Neural progenitor cell (in vitro differentiated cells): ENCODE measurements at regions not wholly inside any gene's neighbourhood (a gene's known extent, or its start where the extent isn't known, plus 50 kb on each side); places are given as distances from the start of the nearest gene placed in this dataset.

Experiments used
- DNase-seq: peaks from one replicate; pipeline ENCODE4 v3.0.0-alpha.2; 2016; ENCODE audit warnings: low spot score
- H2AFZ ChIP-seq: fragments of 200-600 bp; sonication (generic); replicated peaks from 2 replicates; pipeline ENCODE4 v1.6.1; 2016; ENCODE audit warnings: antibody characterized with exemption
- H3F3A ChIP-seq: fragments of 200-600 bp; sonication (generic); 2 replicates; pipeline ENCODE4 v1.6.1; 2016; ENCODE audit warnings: antibody characterized with exemption, low read depth
- H3K27ac ChIP-seq: fragments of 200-600 bp; sonication (generic); 2 replicates; pipeline ENCODE4 v1.5.1; 2016; ENCODE audit warnings: mild to moderate bottlenecking
- H3K27me3 ChIP-seq: fragments of 200-600 bp; sonication (generic); 2 replicates; pipeline ENCODE4 v1.6.1; 2016; ENCODE audit warnings: mild to moderate bottlenecking, moderate library complexity
- H3K36me3 ChIP-seq: fragments of 200-600 bp; sonication (generic); 2 replicates; pipeline ENCODE4 v1.5.1; 2016
- H3K4me1 ChIP-seq: fragments of 200-600 bp; sonication (generic); 2 replicates; pipeline ENCODE4 v1.6.1; 2016; ENCODE audit warnings: mixed run types
- H3K4me2 ChIP-seq: fragments of 200-600 bp; sonication (generic); 2 replicates; pipeline ENCODE4 v1.6.1; 2016
- H3K4me3 ChIP-seq: fragments of 200-600 bp; sonication (generic); 2 replicates; pipeline ENCODE4 v1.5.1; 2016
- H3K79me2 ChIP-seq: fragments of 200-600 bp; sonication (generic); 2 replicates; pipeline ENCODE4 v1.6.1; 2016; ENCODE audit warnings: low read depth
- H3K9ac ChIP-seq: fragments of 200-600 bp; sonication (generic); 2 replicates; pipeline ENCODE4 v1.6.1; 2016
- H3K9me3 ChIP-seq: fragments of 200-600 bp; sonication (generic); 2 replicates; pipeline ENCODE4 v1.5.1; 2016; ENCODE audit warnings: low read depth
- H4K20me1 ChIP-seq: fragments of 200-600 bp; sonication (generic); 2 replicates; pipeline ENCODE4 v1.6.1; 2016; ENCODE audit warnings: low read depth
- H3K27ac Mint-ChIP-seq: 3 replicates; pipeline ENCODE4 v1.8.0; 2021; ENCODE audit warnings: mixed read lengths
- H3K27me3 Mint-ChIP-seq: 2 replicates; pipeline ENCODE4 v1.8.0; 2022; ENCODE audit warnings: low read depth, mild to moderate bottlenecking, inconsistent platforms, moderate library complexity, mixed read lengths; ENCODE audit not compliant: insufficient read depth
- H3K36me3 Mint-ChIP-seq: 3 replicates; pipeline ENCODE4 v1.8.0; 2021; ENCODE audit warnings: mixed read lengths
- H3K4me1 Mint-ChIP-seq: 3 replicates; pipeline ENCODE4 v1.8.0; 2021; ENCODE audit warnings: mixed read lengths
- H3K4me3 Mint-ChIP-seq: 3 replicates; pipeline ENCODE4 v1.8.0; 2021; ENCODE audit warnings: mild to moderate bottlenecking, moderate library complexity, mixed read lengths
- H3K9me3 Mint-ChIP-seq: 3 replicates; pipeline ENCODE4 v1.8.0; 2020; ENCODE audit warnings: mixed read lengths
- CTCF ChIP-seq: fragments of 200-600 bp; sonication (generic); IDR thresholded peaks from 2 replicates; pipeline ENCODE4 v1.5.1; 2017; ENCODE audit warnings: antibody characterized with exemption, mild to moderate bottlenecking
- EZH2 ChIP-seq: fragments of 200-600 bp; sonication (generic); IDR thresholded peaks from 2 replicates; pipeline ENCODE4 v1.6.1; 2017; ENCODE audit warnings: antibody characterized with exemption, mild to moderate bottlenecking, moderate library complexity
- EZH2phosphoT487 ChIP-seq: fragments of 200-600 bp; sonication (generic); IDR thresholded peaks from 2 replicates; pipeline ENCODE4 v1.6.1; 2017; ENCODE audit warnings: antibody characterized with exemption

- no peak overlapping the region for H3K9ac ChIP-seq
- no peaks in the 10 kb centered on the region for H3K27me3 ChIP-seq
- H3K79me2 ChIP-seq = no peaks in the 10 kb centered on the region
- peaks cover 4% of the 10 kb centered on the region for H3K4me1 Mint-ChIP-seq
- H3K4me3 Mint-ChIP-seq = no peak overlapping the region
- H4K20me1 ChIP-seq = no peaks in the 10 kb centered on the region
- no peaks in the 10 kb centered on the region for H3F3A ChIP-seq
- no peaks in the 10 kb centered on the region for H3K36me3 Mint-ChIP-seq
- H3K36me3 ChIP-seq = no peaks in the 10 kb centered on the region
- H3K4me2 ChIP-seq = no peak overlapping the region
- no peak overlapping the region for H3K27ac ChIP-seq
- peaks cover 5% of the 10 kb centered on the region for H3K27me3 Mint-ChIP-seq
- H3K9me3 Mint-ChIP-seq = no peaks in the 10 kb centered on the region
- H3K9me3 ChIP-seq = no peaks in the 10 kb centered on the region
- H3K4me3 ChIP-seq = no peak overlapping the region
- H3K27ac Mint-ChIP-seq = no peak overlapping the region
- TF ChIP-seq EZH2 (no peak), CTCF (no peak), EZH2phosphoT487 (no peak)
- no peak for DNase-seq
- no peak overlapping the region for H2AFZ ChIP-seq
- H3K4me1 ChIP-seq = no peaks in the 10 kb centered on the region
Measured at GRCh38 chr15:46316024-46316423, 681.2 kb downstream of the SQOR start.

GRCh38 chr15:46317029-46317428 lies 682.2 kb downstream of the SQOR start:
- H3K4me1 Mint-ChIP-seq = peaks cover 4% of the 10 kb centered on the region
- no peaks in the 10 kb centered on the region for H3K36me3 Mint-ChIP-seq
- TF ChIP-seq EZH2 = no peak
- TF ChIP-seq EZH2phosphoT487 = no peak
- no peak for TF ChIP-seq CTCF

GRCh38 chr15:46322753-46323152 lies 687.9 kb downstream of the SQOR start:
- Mint-ChIP-seq H3K36me3 (no peaks in the 10 kb centered on the region), H3K4me3 (no peak overlapping the region), H3K27ac (no peak overlapping the region), H3K27me3 (no peaks in the 10 kb centered on the region), H3K4me1 (no peaks in the 10 kb centered on the region), H3K9me3 (no peaks in the 10 kb centered on the region)
- no peak overlapping the region for H2AFZ ChIP-seq
- H3K9ac ChIP-seq = no peak overlapping the region
- H3K27ac ChIP-seq = no peak overlapping the region
- H3K36me3 ChIP-seq = no peaks in the 10 kb centered on the region
- TF ChIP-seq EZH2phosphoT487 = no peak
- TF ChIP-seq EZH2 = no peak
- no peaks in the 10 kb centered on the region for H3K27me3 ChIP-seq
- H3K4me2 ChIP-seq = no peak overlapping the region
- no peak overlapping the region for H3K4me3 ChIP-seq
- no peaks in the 10 kb centered on the region for H3F3A ChIP-seq
- H4K20me1 ChIP-seq = no peaks in the 10 kb centered on the region
- no peaks in the 10 kb centered on the region for H3K9me3 ChIP-seq
- no peak for DNase-seq
- peaks cover 8% of the 10 kb centered on the region for H3K4me1 ChIP-seq
- no peaks in the 10 kb centered on the region for H3K79me2 ChIP-seq

More at GRCh38 chr15:46317029-46317428, 682.2 kb downstream of the SQOR start:
- no peak overlapping the region for H3K4me3 ChIP-seq
- no peaks in the 10 kb centered on the region for H3K9me3 ChIP-seq
- peaks cover 6% of the 10 kb centered on the region for H3K4me1 ChIP-seq
- H3K4me3 Mint-ChIP-seq = no peak overlapping the region
- H3K27me3 ChIP-seq = no peaks in the 10 kb centered on the region
- H2AFZ ChIP-seq = no peak overlapping the region
- H3F3A ChIP-seq = no peaks in the 10 kb centered on the region
- no peak overlapping the region for H3K4me2 ChIP-seq
- no peak overlapping the region for H3K27ac Mint-ChIP-seq
- DNase-seq = no peak
- H3K36me3 ChIP-seq = no peaks in the 10 kb centered on the region
- H3K9ac ChIP-seq = no peak overlapping the region
- no peaks in the 10 kb centered on the region for H3K9me3 Mint-ChIP-seq
- H3K27me3 Mint-ChIP-seq = peaks cover 5% of the 10 kb centered on the region
- H4K20me1 ChIP-seq = no peaks in the 10 kb centered on the region
- H3K27ac ChIP-seq = no peak overlapping the region
- H3K79me2 ChIP-seq = no peaks in the 10 kb centered on the region

GRCh38 chr15:46326173-46326572 lies 691.3 kb downstream of the SQOR start:
- no peak overlapping the region for H3K27ac Mint-ChIP-seq

More at GRCh38 chr15:46326173-46326572, 691.3 kb downstream of the SQOR start:
- Histone ChIP-seq H3K4me1 (peaks cover 8% of the 10 kb centered on the region), H3K27ac (no peak overlapping the region), H3F3A (no peaks in the 10 kb centered on the region), H2AFZ (no peak overlapping the region), H3K36me3 (no peaks in the 10 kb centered on the region), H3K9ac (no peak overlapping the region), H3K27me3 (no peaks in the 10 kb centered on the region), H3K79me2 (no peaks in the 10 kb centered on the region), H4K20me1 (no peaks in the 10 kb centered on the region), H3K9me3 (no peaks in the 10 kb centered on the region), H3K4me2 (no peak overlapping the region), H3K4me3 (no peak overlapping the region)
- no peak overlapping the region for H3K4me3 Mint-ChIP-seq
- no peaks in the 10 kb centered on the region for H3K27me3 Mint-ChIP-seq
- TF ChIP-seq CTCF (no peak), EZH2 (no peak), EZH2phosphoT487 (no peak)
- H3K4me1 Mint-ChIP-seq = no peaks in the 10 kb centered on the region
- H3K36me3 Mint-ChIP-seq = no peaks in the 10 kb centered on the region
- no peak for DNase-seq
- no peaks in the 10 kb centered on the region for H3K9me3 Mint-ChIP-seq
